ENCODE measurements at regions not wholly inside any gene's neighbourhood (a gene's known extent, or its start where the extent isn't known, plus 50 kb on each side); places are given as distances from the start of the nearest gene placed in this dataset.

DNA sequence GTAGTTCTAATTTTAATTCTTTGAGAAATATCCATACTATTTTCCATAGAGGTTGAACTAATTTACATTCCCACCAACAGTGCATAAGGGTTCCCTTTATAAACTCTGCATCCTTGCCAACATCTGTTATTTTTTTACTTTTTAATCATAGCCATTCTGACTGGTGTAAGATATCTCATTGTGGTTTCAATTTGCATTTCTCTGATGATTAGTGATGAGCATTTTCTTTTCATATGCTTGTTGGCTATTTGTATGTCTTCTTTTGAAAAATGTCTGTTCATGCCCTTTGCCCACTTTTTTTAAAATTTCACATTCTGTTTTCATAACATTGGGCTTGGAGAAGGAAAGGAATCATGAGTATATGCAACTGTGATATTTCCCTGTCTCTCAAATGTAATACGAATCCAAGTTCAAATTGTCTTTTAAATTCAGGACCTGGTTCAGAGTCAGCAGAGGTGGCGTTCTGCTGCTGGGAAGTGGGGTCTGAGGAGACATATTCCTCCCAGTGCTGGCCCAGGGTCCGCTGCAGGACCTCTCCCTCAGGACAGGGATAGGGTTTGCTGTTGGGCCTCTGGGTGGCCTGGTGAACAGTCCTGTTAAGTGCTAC is 81.2 kb upstream of the ETV6 start:
- WGBS (ENCODE audit: insufficient coverage), result 78% methylated on average over 3 of the region's 3 CpGs
- DNase-seq (no peak), ATAC-seq (ENCODE audit: low read depth) (no peak)
- intact Hi-C loops (cut with micrococcal nuclease), result no loop called here
- H3K27ac Mint-ChIP-seq, result no peak overlapping the region
- H3K4me1 Mint-ChIP-seq, result peaks cover 17% of the 10 kb centered on the region
- no peaks in the 10 kb centered on the region for H4K20me1 ChIP-seq (ENCODE audit: control insufficient read depth, insufficient read depth, low read length, poor library complexity, severe bottlenecking)
- H3K79me2 ChIP-seq (ENCODE audit: control insufficient read depth, insufficient read depth, low read length), result no peaks in the 10 kb centered on the region
- ChIA-PET POLR2A (no interaction called here), CTCF (interaction anchor here (0.6 to 1.7 kb wide), 3 partner anchors 13 to 1387 kb away, joined by 3 to 6 read pairs (median 4); no protein-coding TSS in a partner anchor)
- no peak overlapping the region for H2AFZ ChIP-seq (ENCODE audit: insufficient read depth, low read depth, low read length, poor library complexity, severe bottlenecking)
- no peak overlapping the region for H3K4me3 ChIP-seq (ENCODE audit: control extremely low read depth in 1 of 5, extremely low read depth in 1 of 5, insufficient read depth in 1 of 5, low read depth in 2 of 5, low read length in 4 of 5)
- H3K9ac ChIP-seq (ENCODE audit: low read length), result no peak overlapping the region
- peaks cover 10% of the 10 kb centered on the region for H3K27me3 Mint-ChIP-seq
- H3K4me1 ChIP-seq (ENCODE audit: control insufficient read depth in 2 of 2, insufficient read depth in 2 of 2, low read length in 2 of 2), result peaks cover 3 to 11% of the 10 kb centered on the region in 2 donors
- H3K4me3 Mint-ChIP-seq, result no peak overlapping the region
- H3K4me2 ChIP-seq (replicated peaks; ENCODE audit: low read depth, low read length, poor library complexity, severe bottlenecking), result no peak overlapping the region
- no peaks in the 10 kb centered on the region for H3K9me3 ChIP-seq (ENCODE audit: control extremely low read depth in 1 of 3, control insufficient read depth in 2 of 3, insufficient read depth in 1 of 3, low read length in 2 of 3)
- peaks cover 2% of the 10 kb centered on the region for H3K9me3 Mint-ChIP-seq (ENCODE audit: insufficient read depth)
- H3K27me3 ChIP-seq (replicated peaks in 1 of 4; ENCODE audit: control extremely low read depth in 1 of 4, control insufficient read depth in 3 of 4, insufficient read depth in 4 of 4, low read length in 3 of 4), result peaks cover 0 to 4% (median 2%) of the 10 kb centered on the region in 4 experiments
- TF ChIP-seq, protein P1, sequence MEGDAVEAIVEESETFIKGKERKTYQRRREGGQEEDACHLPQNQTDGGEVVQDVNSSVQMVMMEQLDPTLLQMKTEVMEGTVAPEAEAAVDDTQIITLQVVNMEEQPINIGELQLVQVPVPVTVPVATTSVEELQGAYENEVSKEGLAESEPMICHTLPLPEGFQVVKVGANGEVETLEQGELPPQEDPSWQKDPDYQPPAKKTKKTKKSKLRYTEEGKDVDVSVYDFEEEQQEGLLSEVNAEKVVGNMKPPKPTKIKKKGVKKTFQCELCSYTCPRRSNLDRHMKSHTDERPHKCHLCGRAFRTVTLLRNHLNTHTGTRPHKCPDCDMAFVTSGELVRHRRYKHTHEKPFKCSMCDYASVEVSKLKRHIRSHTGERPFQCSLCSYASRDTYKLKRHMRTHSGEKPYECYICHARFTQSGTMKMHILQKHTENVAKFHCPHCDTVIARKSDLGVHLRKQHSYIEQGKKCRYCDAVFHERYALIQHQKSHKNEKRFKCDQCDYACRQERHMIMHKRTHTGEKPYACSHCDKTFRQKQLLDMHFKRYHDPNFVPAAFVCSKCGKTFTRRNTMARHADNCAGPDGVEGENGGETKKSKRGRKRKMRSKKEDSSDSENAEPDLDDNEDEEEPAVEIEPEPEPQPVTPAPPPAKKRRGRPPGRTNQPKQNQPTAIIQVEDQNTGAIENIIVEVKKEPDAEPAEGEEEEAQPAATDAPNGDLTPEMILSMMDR (IDR thresholded peaks at IDR 0.05), result no peak
- no peak for TF ChIP-seq EZH2 (IDR thresholded peaks at IDR 0.05; ENCODE audit: borderline replicate concordance, insufficient read depth, low read depth, low read length, poor library complexity, severe bottlenecking)
- no peaks in the 10 kb centered on the region for H3K36me3 ChIP-seq (replicated peaks in 1 of 2; ENCODE audit: control extremely low read depth in 1 of 2, control insufficient read depth in 1 of 2, extremely low read depth in 1 of 2, insufficient read depth in 2 of 2, low read length in 1 of 2)
- no peak overlapping the region for H3K27ac ChIP-seq (ENCODE audit: low read length in 2 of 2)

DNA sequence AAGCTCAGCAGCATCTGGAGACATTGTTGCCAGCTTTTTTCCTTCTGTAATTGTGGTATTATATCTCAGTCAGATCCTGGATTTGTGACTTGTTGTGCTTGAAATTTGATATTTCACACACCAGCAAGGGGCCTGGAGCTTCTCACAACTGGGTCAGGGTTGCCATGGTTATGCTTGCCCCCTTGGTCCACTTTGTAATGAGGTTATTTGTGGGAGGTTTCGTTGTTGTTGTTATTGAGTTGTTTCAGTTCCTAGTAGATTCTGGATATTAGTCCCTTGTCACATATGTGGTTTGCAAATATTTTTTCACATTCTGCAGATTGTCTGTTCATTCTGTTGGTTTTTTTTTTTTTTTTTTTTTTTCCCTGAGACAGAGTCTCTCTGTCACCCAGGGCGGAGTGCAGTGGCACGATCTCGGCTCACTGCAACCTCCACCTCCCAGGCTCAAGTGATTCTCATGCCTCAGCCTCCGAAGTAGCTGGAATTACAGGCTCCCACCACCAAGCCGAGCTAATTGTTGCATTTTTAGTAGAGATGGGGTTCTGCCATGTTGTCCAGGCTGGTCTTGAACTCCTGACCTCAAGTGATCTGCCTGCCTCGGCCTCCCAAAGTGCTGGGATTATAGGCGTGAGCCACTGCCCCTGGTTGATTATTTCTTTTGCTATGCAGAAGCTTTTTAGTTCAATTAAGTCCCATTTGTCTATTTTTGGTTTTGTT is 80.6 kb upstream of the ETV6 start:
- peaks cover 3 to 11% of the 10 kb centered on the region in 2 donors for H3K4me1 ChIP-seq (ENCODE audit: control insufficient read depth in 2 of 2, insufficient read depth in 2 of 2, low read length in 2 of 2)
- H3K27me3 Mint-ChIP-seq, result peaks cover 10% of the 10 kb centered on the region
- H3K27me3 ChIP-seq (replicated peaks in 1 of 4; ENCODE audit: control extremely low read depth in 1 of 4, control insufficient read depth in 3 of 4, insufficient read depth in 4 of 4, low read length in 3 of 4), result peaks cover 0 to 4% (median 2%) of the 10 kb centered on the region in 4 experiments
- no peak overlapping the region for H3K9ac ChIP-seq (ENCODE audit: low read length)
- H3K9me3 Mint-ChIP-seq (ENCODE audit: insufficient read depth), result peaks cover 2% of the 10 kb centered on the region
- no peak overlapping the region for H2AFZ ChIP-seq (ENCODE audit: insufficient read depth, low read depth, low read length, poor library complexity, severe bottlenecking)
- no peaks in the 10 kb centered on the region for H3K79me2 ChIP-seq (ENCODE audit: control insufficient read depth, insufficient read depth, low read length)
- ATAC-seq (ENCODE audit: low read depth) (peak; percentile 10), DNase-seq (no peak)
- no peak overlapping the region for H3K4me3 Mint-ChIP-seq
- no peak overlapping the region for H3K4me3 ChIP-seq (ENCODE audit: control extremely low read depth in 1 of 5, extremely low read depth in 1 of 5, insufficient read depth in 1 of 5, low read depth in 2 of 5, low read length in 4 of 5)
- ChIA-PET POLR2A (no interaction called here), CTCF (interaction anchor here (0.6 to 1.7 kb wide), 4 partner anchors 12 to 1386 kb away, joined by 3 to 6 read pairs (median 4); no protein-coding TSS in a partner anchor)
- no peaks in the 10 kb centered on the region for H3K9me3 ChIP-seq (ENCODE audit: control extremely low read depth in 1 of 3, control insufficient read depth in 2 of 3, insufficient read depth in 1 of 3, low read length in 2 of 3)
- intact Hi-C loops (cut with micrococcal nuclease), result no loop called here
- H3K27ac Mint-ChIP-seq, result no peak overlapping the region
- WGBS (ENCODE audit: insufficient coverage), result 73% methylated on average over 4 of the region's 8 CpGs
- H4K20me1 ChIP-seq (ENCODE audit: control insufficient read depth, insufficient read depth, low read length, poor library complexity, severe bottlenecking), result no peaks in the 10 kb centered on the region
- no peak overlapping the region for H3K27ac ChIP-seq (ENCODE audit: low read length in 2 of 2)
- H3K4me1 Mint-ChIP-seq, result peaks cover 17% of the 10 kb centered on the region
- TF ChIP-seq, protein P1 (IDR thresholded peaks at IDR 0.05), result no peak
- H3K36me3 ChIP-seq (replicated peaks in 1 of 2; ENCODE audit: control extremely low read depth in 1 of 2, control insufficient read depth in 1 of 2, extremely low read depth in 1 of 2, insufficient read depth in 2 of 2, low read length in 1 of 2), result no peaks in the 10 kb centered on the region
- H3K4me2 ChIP-seq (replicated peaks; ENCODE audit: low read depth, low read length, poor library complexity, severe bottlenecking), result no peak overlapping the region
